ENCODE measurements at regions not wholly inside any gene's neighbourhood (a gene's known extent, or its start where the extent isn't known, plus 50 kb on each side); places are given as distances from the start of the nearest gene placed in this dataset.

DNA sequence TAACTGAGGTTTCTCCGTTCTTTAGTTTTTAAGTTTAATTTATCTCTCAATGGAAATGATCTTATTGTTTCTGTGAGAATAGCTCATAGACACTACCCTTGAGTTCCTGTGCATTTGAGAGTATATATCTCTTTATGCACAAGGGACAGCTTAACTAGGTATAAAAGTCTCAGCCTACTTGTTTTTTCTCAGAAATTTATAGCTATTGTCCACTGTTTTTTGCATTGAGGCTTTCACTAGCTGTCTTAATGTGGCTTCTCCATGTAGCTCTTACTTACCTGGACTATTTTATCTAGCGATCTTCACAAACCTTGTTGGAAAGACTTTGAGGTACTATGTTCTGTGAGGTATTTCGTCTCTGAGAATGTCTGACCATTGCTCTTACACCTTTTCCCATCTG lies 153.9 kb upstream of the RTL1 start:
- no peak for DNase-seq (ENCODE audit: low read depth)
- H3K4me3 ChIP-seq (ENCODE audit: low read depth, low read length) = no peak overlapping the region
- TF ChIP-seq, protein P1, sequence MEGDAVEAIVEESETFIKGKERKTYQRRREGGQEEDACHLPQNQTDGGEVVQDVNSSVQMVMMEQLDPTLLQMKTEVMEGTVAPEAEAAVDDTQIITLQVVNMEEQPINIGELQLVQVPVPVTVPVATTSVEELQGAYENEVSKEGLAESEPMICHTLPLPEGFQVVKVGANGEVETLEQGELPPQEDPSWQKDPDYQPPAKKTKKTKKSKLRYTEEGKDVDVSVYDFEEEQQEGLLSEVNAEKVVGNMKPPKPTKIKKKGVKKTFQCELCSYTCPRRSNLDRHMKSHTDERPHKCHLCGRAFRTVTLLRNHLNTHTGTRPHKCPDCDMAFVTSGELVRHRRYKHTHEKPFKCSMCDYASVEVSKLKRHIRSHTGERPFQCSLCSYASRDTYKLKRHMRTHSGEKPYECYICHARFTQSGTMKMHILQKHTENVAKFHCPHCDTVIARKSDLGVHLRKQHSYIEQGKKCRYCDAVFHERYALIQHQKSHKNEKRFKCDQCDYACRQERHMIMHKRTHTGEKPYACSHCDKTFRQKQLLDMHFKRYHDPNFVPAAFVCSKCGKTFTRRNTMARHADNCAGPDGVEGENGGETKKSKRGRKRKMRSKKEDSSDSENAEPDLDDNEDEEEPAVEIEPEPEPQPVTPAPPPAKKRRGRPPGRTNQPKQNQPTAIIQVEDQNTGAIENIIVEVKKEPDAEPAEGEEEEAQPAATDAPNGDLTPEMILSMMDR (conservative IDR thresholded peaks at IDR 0.05; ENCODE audit: low read depth, low read length) = no peak

DNA sequence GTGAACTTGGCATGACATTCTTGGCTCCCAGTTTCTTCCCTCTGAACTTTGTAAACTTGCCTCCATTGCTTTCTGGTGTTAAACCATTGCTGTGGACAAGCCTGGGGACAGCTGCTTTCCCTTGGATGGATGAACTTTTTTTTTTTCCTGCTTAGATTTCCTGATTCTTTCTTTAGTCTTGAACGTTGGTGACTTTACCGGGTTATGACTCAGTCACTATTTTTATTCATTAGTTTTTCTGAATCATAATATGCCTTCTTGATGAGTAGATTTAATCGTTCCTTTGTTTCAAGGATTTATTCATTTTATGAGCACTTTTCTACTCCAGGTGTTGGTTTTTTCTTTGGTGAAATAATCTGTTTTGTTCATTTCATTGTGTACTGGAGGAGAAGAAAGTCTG lies 155.0 kb upstream of the RTL1 start:
- no peak for DNase-seq (ENCODE audit: low read depth)
- TF ChIP-seq, protein P1 (conservative IDR thresholded peaks at IDR 0.05; ENCODE audit: low read depth, low read length) = no peak
- H3K4me3 ChIP-seq (ENCODE audit: low read depth, low read length) = no peak overlapping the region

DNA sequence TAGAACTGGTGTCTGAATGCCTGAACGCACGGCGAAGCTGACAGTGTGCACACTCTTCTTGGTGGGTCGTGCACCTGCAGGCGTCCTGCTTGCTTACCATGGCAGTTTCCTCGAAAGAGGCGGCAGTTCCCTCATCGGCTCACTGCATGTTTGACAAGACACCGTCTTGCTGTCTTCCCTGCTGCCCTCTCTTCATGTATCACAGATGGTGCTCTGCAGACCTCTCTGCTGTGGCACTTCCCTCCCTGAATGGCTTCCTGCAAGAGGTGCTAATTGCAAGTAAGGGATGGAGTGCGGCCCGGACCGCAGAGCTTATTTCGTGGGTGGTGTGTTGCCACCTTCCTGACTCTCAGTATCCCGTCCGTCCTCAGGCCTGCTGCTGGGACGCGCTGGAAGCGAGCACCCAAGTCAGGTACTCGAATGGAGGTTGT lies 156.7 kb upstream of the RTL1 start:
- no peak overlapping the region for H3K4me3 ChIP-seq (ENCODE audit: low read depth, low read length)
- no peak for DNase-seq (ENCODE audit: low read depth)
- TF ChIP-seq, protein P1 (conservative IDR thresholded peaks at IDR 0.05; ENCODE audit: low read depth, low read length) = no peak

DNA sequence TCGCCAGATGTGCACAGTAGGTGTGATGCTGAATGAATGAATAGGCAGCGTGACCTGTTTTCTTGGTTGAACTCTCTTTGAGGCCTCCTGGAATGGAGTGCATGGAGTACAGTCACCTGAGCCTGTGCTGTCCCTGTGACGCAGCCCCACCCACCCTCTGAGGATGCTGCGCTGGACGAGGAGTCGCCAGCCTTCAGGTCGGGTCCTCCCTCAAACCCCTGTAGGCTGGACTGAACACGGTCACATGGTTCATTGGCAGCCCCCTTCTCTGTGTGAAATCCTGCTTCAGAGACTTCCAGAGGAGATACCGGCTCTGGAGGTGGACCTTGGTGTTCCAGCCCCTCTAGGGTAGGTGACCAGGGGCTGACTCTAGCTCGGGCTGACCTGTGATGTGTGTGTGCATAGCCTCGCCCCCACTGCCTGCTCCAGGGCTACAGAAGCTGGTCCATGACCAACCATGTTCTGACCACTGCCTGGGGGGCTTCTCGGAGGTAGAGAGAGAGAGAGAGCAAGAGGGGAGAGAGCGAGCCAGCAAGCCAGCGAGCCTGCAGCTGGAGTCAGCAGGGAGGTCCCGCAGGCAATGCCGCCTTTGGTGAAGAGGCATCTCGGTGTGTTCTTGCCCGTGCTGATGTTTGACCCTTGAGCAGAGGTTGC lies 158.0 kb upstream of the RTL1 start:
- TF ChIP-seq, protein P1 (conservative IDR thresholded peaks at IDR 0.05; ENCODE audit: low read depth, low read length) = no peak
- DNase-seq (ENCODE audit: low read depth) = no peak
- no peak overlapping the region for H3K4me3 ChIP-seq (ENCODE audit: low read depth, low read length)

DNA sequence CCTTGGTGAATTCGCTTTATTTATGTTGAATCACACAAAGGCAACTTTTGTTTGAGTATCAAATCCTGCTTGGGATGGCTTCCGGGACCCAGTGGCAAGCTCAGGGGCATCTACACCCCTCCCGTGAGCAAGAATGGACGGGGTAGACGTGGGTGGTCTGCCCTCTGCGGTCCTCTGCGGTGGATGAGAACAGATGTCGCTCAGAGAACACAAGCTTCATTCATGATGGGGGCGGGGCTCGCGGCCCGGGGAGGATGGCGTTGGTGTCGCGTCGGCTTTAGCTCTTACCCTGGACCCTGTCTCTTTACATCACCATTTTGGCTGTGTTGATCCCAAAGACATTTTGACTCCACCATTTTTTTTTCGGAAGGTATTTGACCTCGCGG lies 158.5 kb upstream of the RTL1 start:
- TF ChIP-seq, protein P1 (conservative IDR thresholded peaks at IDR 0.05; ENCODE audit: low read depth, low read length) = no peak
- DNase-seq (ENCODE audit: low read depth) = no peak
- no peak overlapping the region for H3K4me3 ChIP-seq (ENCODE audit: low read depth, low read length)

DNA sequence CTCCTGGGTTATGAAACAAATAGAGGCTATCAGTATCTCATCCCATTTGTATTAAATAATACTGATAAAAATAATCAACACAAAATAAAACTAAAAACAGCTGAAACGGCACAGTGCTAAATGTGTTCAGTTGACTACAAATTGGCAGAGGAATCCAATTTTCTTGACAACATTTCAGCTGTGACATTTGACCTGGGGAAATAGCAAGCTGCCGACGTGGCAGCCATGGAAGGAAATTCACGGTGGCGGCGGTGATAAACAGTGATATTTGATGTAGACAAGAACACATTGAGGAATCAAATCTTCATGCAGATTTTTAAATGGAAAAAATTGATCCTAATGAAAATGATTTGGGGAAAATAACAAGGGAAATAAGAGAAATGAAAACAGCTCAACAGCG lies 159.1 kb upstream of the RTL1 start:
- TF ChIP-seq, protein P1 (conservative IDR thresholded peaks at IDR 0.05; ENCODE audit: low read depth, low read length) = no peak
- H3K4me3 ChIP-seq (ENCODE audit: low read depth, low read length) = no peak overlapping the region
- DNase-seq (ENCODE audit: low read depth) = peak; percentile 47

DNA sequence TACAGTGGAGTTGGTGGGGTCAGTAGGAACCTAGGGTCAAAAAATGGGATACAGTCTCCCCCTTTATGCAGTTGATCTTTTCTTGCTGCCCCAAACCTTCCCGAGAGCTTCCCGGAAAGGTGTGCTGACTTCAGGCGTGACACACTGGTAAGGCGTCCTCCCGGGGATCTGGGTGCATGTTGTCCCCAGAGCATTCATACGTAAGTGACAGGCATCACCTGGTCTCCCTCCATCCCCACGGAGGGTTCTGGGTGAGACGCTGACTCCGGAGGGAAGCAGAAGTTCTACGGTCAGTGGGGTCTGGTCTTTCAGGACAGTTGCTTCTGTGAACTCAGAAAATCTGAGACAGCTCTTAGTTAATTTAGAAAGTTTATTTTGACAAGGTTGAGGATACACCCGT lies 159.6 kb upstream of the RTL1 start:
- TF ChIP-seq, protein P1 (conservative IDR thresholded peaks at IDR 0.05; ENCODE audit: low read depth, low read length) = no peak
- no peak for DNase-seq (ENCODE audit: low read depth)
- H3K4me3 ChIP-seq (ENCODE audit: low read depth, low read length) = no peak overlapping the region

All from choroid plexus epithelial cell (primary cell).